SK-N-SH (cell line): ENCODE measurements at regions not wholly inside any gene's neighbourhood (a gene's known extent, or its start where the extent isn't known, plus 50 kb on each side); places are given as distances from the start of the nearest gene placed in this dataset.

ENCODE experiments used
- CTCF ChIA-PET: fragments of 300-600, 350-600 bp; formaldehyde crosslinking; extraction: SDS; loops from one replicate; lab custom pipeline; 2021; lab: Yijun Ruan, JAX
- POLR2A ChIA-PET: fragments of 350-600 bp; sonication (Branson Sonifier 250); formaldehyde crosslinking; extraction: SDS; loops from one replicate; lab custom pipeline; 2020; ENCODE audit warnings: antibody characterized with exemption, inconsistent platforms; lab: Yijun Ruan, JAX
- DNase-seq: peaks from one replicate; pipeline ENCODE4 v3.0.0; 2012
- H2AFZ ChIP-seq: fragments of 200-600 bp; sonication (generic); 2 replicates; pipeline ENCODE4 v1.8.1; 2016; ENCODE audit warnings: antibody characterized with exemption, mild to moderate bottlenecking, low read depth
- H3F3A ChIP-seq: fragments of 200-600 bp; sonication (generic); replicated peaks from 2 replicates; pipeline ENCODE3; 2016; ENCODE audit warnings: antibody characterized with exemption, mild to moderate bottlenecking; ENCODE audit not compliant: insufficient read depth
- H3K27ac ChIP-seq, 2 experiments: fragments of 200-500 bp in 1 of 2; fragments of 200-600 bp in 1 of 2; sonication (Bioruptor generic) in 1 of 2; sonication (generic), shearing (Covaris generic) in 1 of 2; 2 replicates each; pipeline versions ENCODE4 v1.5.1 to v1.6.1; 2014 to 2016; ENCODE audit warnings: low read depth in 2 of 2, inconsistent platforms in 1 of 2, low read length in 1 of 2, mild to moderate bottlenecking in 1 of 2, mixed read lengths in 1 of 2
- H3K27me3 ChIP-seq: fragments of 200-600 bp; sonication (generic), shearing (Covaris generic); 2 replicates; pipeline ENCODE4 v1.6.1; 2016; ENCODE audit warnings: mixed run types; ENCODE audit not compliant: insufficient read depth
- H3K36me3 ChIP-seq, 2 experiments: fragments of 200-500 bp in 1 of 2; fragments of 200-600 bp in 1 of 2; sonication (Bioruptor generic) in 1 of 2; sonication (generic) in 1 of 2; replicated peaks in 1 of 2; 2 replicates each; pipeline versions ENCODE3 to v1.5.1; 2014 to 2016; ENCODE audit warnings: low read length in 1 of 2, mild to moderate bottlenecking in 1 of 2; ENCODE audit not compliant: insufficient read depth in 2 of 2, control insufficient read depth in 1 of 2
- H3K4me1 ChIP-seq, 2 experiments: fragments of 200-500 bp in 1 of 2; fragments of 200-600 bp in 1 of 2; sonication (Bioruptor generic) in 1 of 2; sonication (generic), shearing (Covaris generic) in 1 of 2; 2 replicates each; pipeline versions ENCODE4 v1.5.1 to v1.6.1; 2014 to 2016; ENCODE audit warnings: low read depth in 1 of 2, low read length in 1 of 2, mixed run types in 1 of 2; ENCODE audit not compliant: insufficient read depth in 2 of 2, control insufficient read depth in 1 of 2
- H3K4me2 ChIP-seq: fragments of 200-600 bp; sonication (generic), shearing (Covaris generic); 2 replicates; pipeline ENCODE4 v1.6.1; 2017; ENCODE audit warnings: mixed run types
- H3K4me3 ChIP-seq, 2 experiments: fragments of 200-500 bp in 1 of 2; fragments of 200-600 bp in 1 of 2; sonication (Bioruptor generic) in 1 of 2; sonication (generic), shearing (Covaris generic) in 1 of 2; 2 replicates each; pipeline versions ENCODE4 v1.5.1 to v1.8.1; 2014 to 2016; ENCODE audit warnings: low read depth in 2 of 2, inconsistent platforms in 1 of 2, low read length in 1 of 2, mild to moderate bottlenecking in 1 of 2, mixed read lengths in 1 of 2, moderate library complexity in 1 of 2
- H3K79me2 ChIP-seq: fragments of 200-600 bp; sonication (generic); 2 replicates; pipeline ENCODE4 v1.8.1; 2017; ENCODE audit warnings: mild to moderate bottlenecking; ENCODE audit not compliant: insufficient read depth
- H3K9ac ChIP-seq: fragments of 200-600 bp; sonication (generic); 2 replicates; pipeline ENCODE4 v1.6.1; 2017; ENCODE audit warnings: mixed run types
- H3K9me2 ChIP-seq: fragments of 200-600 bp; sonication (generic); 2 replicates; pipeline ENCODE4 v1.6.1; 2017; ENCODE audit warnings: mixed run types
- H3K9me3 ChIP-seq: fragments of 200-600 bp; sonication (generic); 2 replicates; pipeline ENCODE4 v1.6.1; 2017; ENCODE audit warnings: mixed run types, mild to moderate bottlenecking, moderate library complexity
- H4K20me1 ChIP-seq: fragments of 200-600 bp; sonication (generic); 2 replicates; pipeline ENCODE4 v1.6.1; 2017; ENCODE audit warnings: mild to moderate bottlenecking, mixed run types; ENCODE audit not compliant: insufficient read depth
- ELF1 ChIP-seq: IDR thresholded peaks from 2 replicates; pipeline ENCODE4 v1.4.0; 2012
- EP300 ChIP-seq, 2 experiments: IDR thresholded peaks; 2 replicates each; pipeline versions ENCODE4 v1.4.0 to v1.6.1; 2012; ENCODE audit warnings: borderline replicate concordance in 1 of 2, low read depth in 1 of 2, low read length in 1 of 2
- FOSL2 ChIP-seq: IDR thresholded peaks from 2 replicates; pipeline ENCODE4 v1.4.0; 2012; ENCODE audit warnings: low read depth, mild to moderate bottlenecking, moderate library complexity, borderline replicate concordance
- FOXJ3 ChIP-seq: sonication (generic); formaldehyde crosslinking; IDR thresholded peaks from 2 replicates; pipeline ENCODE4 v1.5.1; 2020; ENCODE audit warnings: mild to moderate bottlenecking, missing genetic modification reagents
- JUND ChIP-seq: IDR thresholded peaks from 2 replicates; pipeline ENCODE4 v1.4.0; 2012
- NRF1 ChIP-seq: IDR thresholded peaks from 2 replicates; pipeline ENCODE4 v1.6.1; 2012; ENCODE audit warnings: low read depth, mild to moderate bottlenecking, low read length
- PBX3 ChIP-seq: IDR thresholded peaks from 2 replicates; pipeline ENCODE4; 2012
- RXRA ChIP-seq: IDR thresholded peaks from 2 replicates; pipeline ENCODE4 v1.4.0; 2012; ENCODE audit warnings: low read depth, mild to moderate bottlenecking, borderline replicate concordance
- SMC3 ChIP-seq: IDR thresholded peaks from 2 replicates; pipeline ENCODE4 v1.6.1; 2012; ENCODE audit warnings: low read depth, low read length, improper control_type of control experiment
- TCF12 ChIP-seq: IDR thresholded peaks from 2 replicates; pipeline ENCODE4 v1.4.0; 2012
- YY1 ChIP-seq: IDR thresholded peaks from 2 replicates; pipeline ENCODE4 v1.4.0; 2012; ENCODE audit warnings: low read depth, mild to moderate bottlenecking
- WGBS: methylation state at CpG from one replicate; pipeline ENCODE4 v1.1.6; 2017; ENCODE audit warnings: low lambda C conversion rate; 5-methylcytosine and 5-hydroxymethylcytosine counted together
- TF ChIP-seq, protein P1 (sequence below): fragments of 150-350 bp; IDR thresholded peaks from 2 replicates; pipeline ENCODE4 v1.6.1; 2016; ENCODE audit warnings: mild to moderate bottlenecking, low read depth, low read length
- TF ChIP-seq, protein P2 (sequence below): IDR thresholded peaks from 2 replicates; pipeline ENCODE4 v1.6.1; 2012; ENCODE audit warnings: mild to moderate bottlenecking, low read depth, low read length, moderate library complexity
- TF ChIP-seq, protein P3 (sequence below): IDR thresholded peaks from 2 replicates; pipeline ENCODE4 v1.4.0; 2012; ENCODE audit warnings: low read depth

- H3K9me2 ChIP-seq = no peaks in the 10 kb centered on the region
- no peak overlapping the region for H3K4me2 ChIP-seq
- no peak overlapping the region for H2AFZ ChIP-seq
- no peak overlapping the region for H3K4me3 ChIP-seq
- H3F3A ChIP-seq = no peaks in the 10 kb centered on the region
- no peaks in the 10 kb centered on the region for H4K20me1 ChIP-seq
- no peaks in the 10 kb centered on the region for H3K36me3 ChIP-seq
- peaks cover 0 to 3% of the 10 kb centered on the region in 2 experiments; a peak in 1 of 4 replicates for H3K4me1 ChIP-seq
- no peak overlapping the region for H3K27ac ChIP-seq
- TF ChIP-seq RXRA = no peak
- TF ChIP-seq SMC3 = no peak
- TF ChIP-seq, protein P1, sequence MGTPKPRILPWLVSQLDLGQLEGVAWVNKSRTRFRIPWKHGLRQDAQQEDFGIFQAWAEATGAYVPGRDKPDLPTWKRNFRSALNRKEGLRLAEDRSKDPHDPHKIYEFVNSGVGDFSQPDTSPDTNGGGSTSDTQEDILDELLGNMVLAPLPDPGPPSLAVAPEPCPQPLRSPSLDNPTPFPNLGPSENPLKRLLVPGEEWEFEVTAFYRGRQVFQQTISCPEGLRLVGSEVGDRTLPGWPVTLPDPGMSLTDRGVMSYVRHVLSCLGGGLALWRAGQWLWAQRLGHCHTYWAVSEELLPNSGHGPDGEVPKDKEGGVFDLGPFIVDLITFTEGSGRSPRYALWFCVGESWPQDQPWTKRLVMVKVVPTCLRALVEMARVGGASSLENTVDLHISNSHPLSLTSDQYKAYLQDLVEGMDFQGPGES = no peak
- no peak for TF ChIP-seq FOSL2
- no peak for TF ChIP-seq PBX3
- no peak for TF ChIP-seq JUND
- no peak for TF ChIP-seq YY1
- TF ChIP-seq TCF12 = no peak
- TF ChIP-seq FOXJ3 (CRISPR knock-in tag) = no peak
- TF ChIP-seq EP300 (IDR thresholded peaks at IDR 0.05; ENCODE audit: borderline replicate concordance in 1 of 2, low read depth in 1 of 2, low read length in 1 of 2) = no peak
- TF ChIP-seq NRF1 = no peak
- TF ChIP-seq, protein P2, sequence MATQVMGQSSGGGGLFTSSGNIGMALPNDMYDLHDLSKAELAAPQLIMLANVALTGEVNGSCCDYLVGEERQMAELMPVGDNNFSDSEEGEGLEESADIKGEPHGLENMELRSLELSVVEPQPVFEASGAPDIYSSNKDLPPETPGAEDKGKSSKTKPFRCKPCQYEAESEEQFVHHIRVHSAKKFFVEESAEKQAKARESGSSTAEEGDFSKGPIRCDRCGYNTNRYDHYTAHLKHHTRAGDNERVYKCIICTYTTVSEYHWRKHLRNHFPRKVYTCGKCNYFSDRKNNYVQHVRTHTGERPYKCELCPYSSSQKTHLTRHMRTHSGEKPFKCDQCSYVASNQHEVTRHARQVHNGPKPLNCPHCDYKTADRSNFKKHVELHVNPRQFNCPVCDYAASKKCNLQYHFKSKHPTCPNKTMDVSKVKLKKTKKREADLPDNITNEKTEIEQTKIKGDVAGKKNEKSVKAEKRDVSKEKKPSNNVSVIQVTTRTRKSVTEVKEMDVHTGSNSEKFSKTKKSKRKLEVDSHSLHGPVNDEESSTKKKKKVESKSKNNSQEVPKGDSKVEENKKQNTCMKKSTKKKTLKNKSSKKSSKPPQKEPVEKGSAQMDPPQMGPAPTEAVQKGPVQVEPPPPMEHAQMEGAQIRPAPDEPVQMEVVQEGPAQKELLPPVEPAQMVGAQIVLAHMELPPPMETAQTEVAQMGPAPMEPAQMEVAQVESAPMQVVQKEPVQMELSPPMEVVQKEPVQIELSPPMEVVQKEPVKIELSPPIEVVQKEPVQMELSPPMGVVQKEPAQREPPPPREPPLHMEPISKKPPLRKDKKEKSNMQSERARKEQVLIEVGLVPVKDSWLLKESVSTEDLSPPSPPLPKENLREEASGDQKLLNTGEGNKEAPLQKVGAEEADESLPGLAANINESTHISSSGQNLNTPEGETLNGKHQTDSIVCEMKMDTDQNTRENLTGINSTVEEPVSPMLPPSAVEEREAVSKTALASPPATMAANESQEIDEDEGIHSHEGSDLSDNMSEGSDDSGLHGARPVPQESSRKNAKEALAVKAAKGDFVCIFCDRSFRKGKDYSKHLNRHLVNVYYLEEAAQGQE = no peak
- TF ChIP-seq, protein P3, sequence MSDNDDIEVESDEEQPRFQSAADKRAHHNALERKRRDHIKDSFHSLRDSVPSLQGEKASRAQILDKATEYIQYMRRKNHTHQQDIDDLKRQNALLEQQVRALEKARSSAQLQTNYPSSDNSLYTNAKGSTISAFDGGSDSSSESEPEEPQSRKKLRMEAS = no peak
- no peak for TF ChIP-seq ELF1
- 14% methylated on average over 3 of the region's 3 CpGs for WGBS
- H3K79me2 ChIP-seq = no peaks in the 10 kb centered on the region
- no peak for DNase-seq
- no peak overlapping the region for H3K9ac ChIP-seq
- H3K27me3 ChIP-seq = no peaks in the 10 kb centered on the region
- POLR2A ChIA-PET = no interaction called here
- CTCF ChIA-PET = no interaction called here
- H3K9me3 ChIP-seq = no peaks in the 10 kb centered on the region
These were observed 126.4 kb downstream of the MAT2B start for GRCh38 chr5:163631856-163632255.
